ENCODE measurements at regions not wholly inside any gene's neighbourhood (a gene's known extent, or its start where the extent isn't known, plus 50 kb on each side); places are given as distances from the start of the nearest gene placed in this dataset.

DNA sequence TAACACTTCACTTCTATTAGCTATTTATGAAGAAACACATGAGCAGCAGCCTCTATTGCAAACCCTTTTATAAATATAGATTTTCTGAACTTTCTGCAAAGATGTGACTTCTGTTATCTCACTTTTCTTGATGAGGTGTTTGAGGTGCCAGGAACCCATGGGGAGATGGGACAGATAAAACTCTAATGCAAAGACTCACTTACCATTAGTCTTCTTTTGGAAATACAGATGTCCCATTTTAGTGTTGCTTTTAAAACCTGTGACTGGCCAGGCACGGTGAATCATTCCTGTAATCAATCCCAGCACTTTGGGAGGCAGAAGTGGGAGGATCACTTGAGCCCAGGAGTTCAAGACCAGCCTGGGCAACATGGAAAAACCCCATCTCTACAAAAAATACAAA, 171.3 kb upstream of the GAS1 start:
- Histone ChIP-seq H3K9me3 (no peaks in the 10 kb centered on the region), H3K4me1 (peaks cover 0 to 6% (median 0%) of the 10 kb centered on the region in 6 donors), H3K27ac (no peak overlapping the region), H3K4me3 (no peak overlapping the region), H3K27me3 (replicated peaks in 1 of 7) (peaks cover 0 to 14% (median 0%) of the 10 kb centered on the region in 7 donors), H3K36me3 (no peaks in the 10 kb centered on the region)
- no peak for DNase-seq
- TF ChIP-seq, protein P1, sequence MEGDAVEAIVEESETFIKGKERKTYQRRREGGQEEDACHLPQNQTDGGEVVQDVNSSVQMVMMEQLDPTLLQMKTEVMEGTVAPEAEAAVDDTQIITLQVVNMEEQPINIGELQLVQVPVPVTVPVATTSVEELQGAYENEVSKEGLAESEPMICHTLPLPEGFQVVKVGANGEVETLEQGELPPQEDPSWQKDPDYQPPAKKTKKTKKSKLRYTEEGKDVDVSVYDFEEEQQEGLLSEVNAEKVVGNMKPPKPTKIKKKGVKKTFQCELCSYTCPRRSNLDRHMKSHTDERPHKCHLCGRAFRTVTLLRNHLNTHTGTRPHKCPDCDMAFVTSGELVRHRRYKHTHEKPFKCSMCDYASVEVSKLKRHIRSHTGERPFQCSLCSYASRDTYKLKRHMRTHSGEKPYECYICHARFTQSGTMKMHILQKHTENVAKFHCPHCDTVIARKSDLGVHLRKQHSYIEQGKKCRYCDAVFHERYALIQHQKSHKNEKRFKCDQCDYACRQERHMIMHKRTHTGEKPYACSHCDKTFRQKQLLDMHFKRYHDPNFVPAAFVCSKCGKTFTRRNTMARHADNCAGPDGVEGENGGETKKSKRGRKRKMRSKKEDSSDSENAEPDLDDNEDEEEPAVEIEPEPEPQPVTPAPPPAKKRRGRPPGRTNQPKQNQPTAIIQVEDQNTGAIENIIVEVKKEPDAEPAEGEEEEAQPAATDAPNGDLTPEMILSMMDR (IDR thresholded peaks at IDR 0.05 in 8 of 11, conservative IDR thresholded peaks at IDR 0.05 in 3 of 11): no peak
- TF ChIP-seq POLR2AphosphoS5 (IDR thresholded peaks at IDR 0.05) (no peak), POLR2A (IDR thresholded peaks at IDR 0.05) (no peak)
- WGBS, 5 donors: 59 to 80% (median 75%) methylated on average over 1 of the region's 1 CpG
- intact Hi-C loops (cut with DNase I; ENCODE audit: low total_unique reads): no loop called here

DNA sequence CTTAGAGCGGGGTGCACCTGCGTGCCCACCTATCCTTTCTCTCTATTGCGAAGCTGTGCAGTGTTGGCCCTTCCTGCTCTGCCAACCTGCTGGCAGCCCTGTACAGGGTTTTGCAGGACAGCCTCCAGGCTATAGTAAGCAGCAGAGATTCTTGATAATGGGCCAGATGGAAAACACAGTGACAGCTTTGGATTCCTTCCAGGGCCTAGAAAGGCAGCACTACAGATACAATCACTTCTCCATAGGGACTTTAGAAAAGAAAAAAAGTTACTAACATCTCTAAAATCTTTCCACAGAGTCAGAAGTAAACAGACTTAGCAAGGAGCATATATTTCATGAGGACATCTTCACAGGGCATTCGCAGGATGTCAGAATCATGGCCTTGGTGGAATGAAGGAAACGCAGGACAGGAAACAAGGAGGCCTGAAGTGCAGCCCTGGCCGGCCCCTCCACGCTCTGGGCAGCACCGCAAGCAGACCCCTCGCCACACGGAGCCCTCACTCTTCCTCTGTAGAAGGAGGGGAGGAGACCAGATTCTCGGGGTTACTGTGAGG, 172.1 kb upstream of the GAS1 start:
- TF ChIP-seq, protein P1 (IDR thresholded peaks at IDR 0.05 in 8 of 11, conservative IDR thresholded peaks at IDR 0.05 in 3 of 11): no peak
- TF ChIP-seq POLR2A (IDR thresholded peaks at IDR 0.05) (no peak), POLR2AphosphoS5 (IDR thresholded peaks at IDR 0.05) (no peak)
- WGBS, 5 donors: 33 to 57% (median 48%) methylated on average over 11 of the region's 11 CpGs
- no peak for DNase-seq
- no peak overlapping the region for H3K4me3 ChIP-seq
- no peak overlapping the region for H3K27ac ChIP-seq
- H3K4me1 ChIP-seq: peaks cover 0 to 6% (median 0%) of the 10 kb centered on the region in 6 donors
- no peaks in the 10 kb centered on the region for H3K36me3 ChIP-seq
- no peaks in the 10 kb centered on the region for H3K9me3 ChIP-seq
- peaks cover 0 to 14% (median 0%) of the 10 kb centered on the region in 7 donors for H3K27me3 ChIP-seq (replicated peaks in 1 of 7)
- intact Hi-C loops (cut with DNase I; ENCODE audit: low total_unique reads): no loop called here

GRCh38 chr9:87120610-87121009, 173.3 kb upstream of the GAS1 start:
- peaks cover 0 to 6% (median 0%) of the 10 kb centered on the region in 6 donors for H3K4me1 ChIP-seq
- TF ChIP-seq POLR2AphosphoS5 (IDR thresholded peaks at IDR 0.05) (no peak), POLR2A (IDR thresholded peaks at IDR 0.05) (no peak)
- TF ChIP-seq, protein P1 (IDR thresholded peaks at IDR 0.05 in 8 of 11, conservative IDR thresholded peaks at IDR 0.05 in 3 of 11): no peak
- H3K4me3 ChIP-seq: no peak overlapping the region
- peaks cover 0 to 14% (median 0%) of the 10 kb centered on the region in 7 donors for H3K27me3 ChIP-seq (replicated peaks in 1 of 7)
- DNase-seq: no peak
- H3K27ac ChIP-seq: no peak overlapping the region
- 75 to 89% (median 81%) methylated on average over 5 of the region's 5 CpGs for WGBS, 5 donors
- H3K36me3 ChIP-seq: no peaks in the 10 kb centered on the region
- H3K9me3 ChIP-seq: no peaks in the 10 kb centered on the region
- intact Hi-C loops (cut with DNase I; ENCODE audit: low total_unique reads): no loop called here

DNA sequence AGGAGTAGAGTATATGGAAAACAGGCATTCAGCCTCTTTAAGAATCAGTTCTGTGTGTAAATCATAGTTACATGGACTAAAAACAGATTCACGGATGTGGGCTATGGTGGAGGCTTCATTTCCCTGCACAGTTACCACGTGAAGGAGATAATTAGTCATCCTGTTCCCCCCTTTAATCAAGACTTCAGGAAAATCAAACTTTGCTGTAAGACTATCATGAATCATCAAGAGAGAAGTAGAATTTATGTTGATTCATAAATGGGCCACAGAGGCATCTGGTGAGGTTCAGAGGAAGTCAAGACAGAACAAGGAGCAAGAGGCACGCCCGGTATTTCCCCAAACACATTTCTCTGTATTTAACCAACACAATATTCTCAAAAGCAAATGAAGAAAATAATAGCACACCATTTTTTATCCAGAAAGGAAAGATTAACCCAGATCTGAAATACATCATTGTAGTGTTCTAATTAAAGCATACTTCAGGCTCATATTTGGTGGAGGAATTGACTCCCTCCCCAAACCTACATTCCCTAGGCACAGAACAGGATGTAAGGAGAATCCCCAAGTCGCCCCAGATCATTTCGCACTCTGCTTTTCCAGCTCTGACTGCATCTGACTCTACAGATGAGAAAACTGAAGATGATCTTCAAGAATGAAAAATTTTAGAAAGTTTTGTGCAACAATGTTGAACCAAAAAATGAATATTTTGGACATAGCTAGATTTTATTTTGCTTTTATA, 175.8 kb upstream of the GAS1 start:
- no peak overlapping the region for H3K4me3 ChIP-seq
- H3K9me3 ChIP-seq: no peaks in the 10 kb centered on the region
- peaks cover 0 to 14% (median 0%) of the 10 kb centered on the region in 7 donors for H3K27me3 ChIP-seq (replicated peaks in 1 of 7)
- peaks cover 0 to 6% (median 0%) of the 10 kb centered on the region in 6 donors for H3K4me1 ChIP-seq
- intact Hi-C loops (cut with DNase I; ENCODE audit: low total_unique reads): no loop called here
- TF ChIP-seq POLR2AphosphoS5 (IDR thresholded peaks at IDR 0.05) (no peak), POLR2A (IDR thresholded peaks at IDR 0.05) (no peak)
- TF ChIP-seq, protein P1 (IDR thresholded peaks at IDR 0.05 in 8 of 11, conservative IDR thresholded peaks at IDR 0.05 in 3 of 11): no peak
- no peak overlapping the region for H3K27ac ChIP-seq
- 31 to 49% (median 49%) methylated on average over 6 of the region's 6 CpGs for WGBS, 5 donors
- H3K36me3 ChIP-seq: no peaks in the 10 kb centered on the region
- no peak for DNase-seq
